WTC11 (cell line): ENCODE measurements at regions not wholly inside any gene's neighbourhood (a gene's known extent, or its start where the extent isn't known, plus 50 kb on each side); places are given as distances from the start of the nearest gene placed in this dataset.

Experiments used
- ATAC-seq: fragments of 200-7000 bp; cut with Tn5 transposase; 2 replicates; pipeline ENCODE4 v1.10.0; 2021; ENCODE audit warnings: mild to moderate bottlenecking, moderate library complexity
- CTCF ChIA-PET: fragments of 300-600 bp; sonication (Branson Sonifier 250); formaldehyde crosslinking; loops from one replicate; lab custom pipeline; 2021; ENCODE audit warnings: antibody characterized with exemption; lab: Charles Lee
- POLR2A ChIA-PET: fragments of 350-600 bp; sonication (Branson Sonifier 250); formaldehyde crosslinking; loops from one replicate; lab custom pipeline; 2021; ENCODE audit warnings: antibody characterized with exemption; lab: Charles Lee
- DNase-seq: peaks from one replicate; pipeline ENCODE4 v3.0.0; 2021; ENCODE audit warnings: low spot score
- H3K27ac Mint-ChIP-seq: 2 replicates; pipeline ENCODE4 v1.8.0; 2021; ENCODE audit warnings: mixed read lengths
- H3K27me3 Mint-ChIP-seq: 2 replicates; pipeline ENCODE4 v1.8.0; 2021; ENCODE audit warnings: low read depth, mild to moderate bottlenecking, moderate library complexity, mixed read lengths
- H3K36me3 Mint-ChIP-seq: 2 replicates; pipeline ENCODE4 v1.8.0; 2021; ENCODE audit warnings: mixed read lengths
- H3K4me1 Mint-ChIP-seq: 2 replicates; pipeline ENCODE4 v1.8.0; 2022; ENCODE audit warnings: mixed read lengths
- H3K4me3 Mint-ChIP-seq: 2 replicates; pipeline ENCODE4 v1.8.0; 2021; ENCODE audit warnings: mild to moderate bottlenecking, moderate library complexity, mixed read lengths
- H3K9me3 Mint-ChIP-seq: 2 replicates; pipeline ENCODE4 v1.8.0; 2021; ENCODE audit warnings: mixed read lengths
- AFF4 ChIP-seq: sonication (generic); formaldehyde crosslinking; IDR thresholded peaks from 2 replicates; pipeline ENCODE4 v1.8.1; 2023; ENCODE audit warnings: mild to moderate bottlenecking, missing genetic modification reagents, borderline replicate concordance
- CDX4 ChIP-seq: fragments of 250-450 bp; sonication (Bioruptor Pico); IDR thresholded peaks from 2 replicates; pipeline ENCODE4 v1.9.0; 2021; ENCODE audit warnings: moderate library complexity, mild to moderate bottlenecking, inconsistent platforms, borderline replicate concordance
- CTCF ChIP-seq: fragments of 200-600 bp; IDR thresholded peaks from 2 replicates; pipeline ENCODE4 v1.8.0; 2022; ENCODE audit warnings: antibody characterized with exemption
- EMX1 ChIP-seq: fragments of 250-450 bp; sonication (Bioruptor Pico); IDR thresholded peaks from 2 replicates; pipeline ENCODE4 v1.8.0; 2021; ENCODE audit warnings: mild to moderate bottlenecking
- ETV6 ChIP-seq: sonication (generic); formaldehyde crosslinking; IDR thresholded peaks from 2 replicates; pipeline ENCODE4 v1.8.1; 2022; ENCODE audit warnings: mild to moderate bottlenecking, missing genetic modification reagents
- HMGA2 ChIP-seq: fragments of 250-450 bp; sonication (Bioruptor Pico); IDR thresholded peaks from 2 replicates; pipeline ENCODE4 v1.4.0; 2021; ENCODE audit warnings: mild to moderate bottlenecking, moderate library complexity
- HMGXB4 ChIP-seq: sonication (generic); formaldehyde crosslinking; IDR thresholded peaks from 2 replicates; pipeline ENCODE4 v1.8.1; 2023; ENCODE audit warnings: mild to moderate bottlenecking, moderate library complexity, missing genetic modification reagents
- JAZF1 ChIP-seq: fragments of 250-450 bp; sonication (Bioruptor Pico); IDR thresholded peaks from 2 replicates; pipeline ENCODE4 v1.9.0; 2021; ENCODE audit warnings: moderate library complexity, mild to moderate bottlenecking, inconsistent platforms
- KAT7 ChIP-seq: sonication (generic); formaldehyde crosslinking; IDR thresholded peaks from 2 replicates; pipeline ENCODE4 v1.8.1; 2023; ENCODE audit warnings: missing genetic modification reagents, mild to moderate bottlenecking, borderline replicate concordance
- MYBL2 ChIP-seq: sonication (generic); formaldehyde crosslinking; IDR thresholded peaks from 2 replicates; pipeline ENCODE4 v1.8.1; 2023; ENCODE audit warnings: mild to moderate bottlenecking, moderate library complexity, missing genetic modification reagents
- NFATC4 ChIP-seq: fragments of 250-450 bp; sonication (Bioruptor Pico); IDR thresholded peaks from 2 replicates; pipeline ENCODE4 v1.9.0; 2021; ENCODE audit warnings: mild to moderate bottlenecking
- NFE2L1 ChIP-seq: sonication (generic); formaldehyde crosslinking; IDR thresholded peaks from 2 replicates; pipeline ENCODE4 v1.8.1; 2023; ENCODE audit warnings: missing genetic modification reagents
- NR2C2 ChIP-seq: sonication (generic); formaldehyde crosslinking; IDR thresholded peaks from 2 replicates; pipeline ENCODE4 v1.8.0; 2022; ENCODE audit warnings: mild to moderate bottlenecking, missing genetic modification reagents
- PRDM15 ChIP-seq: sonication (generic); formaldehyde crosslinking; IDR thresholded peaks from 2 replicates; pipeline ENCODE4 v1.8.0; 2022; ENCODE audit warnings: missing genetic modification reagents
- SMAD3 ChIP-seq: sonication (generic); formaldehyde crosslinking; IDR thresholded peaks from 2 replicates; pipeline ENCODE4 v1.8.0; 2022; ENCODE audit warnings: missing genetic modification reagents, mild to moderate bottlenecking, borderline replicate concordance
- STAT6 ChIP-seq: sonication (generic); formaldehyde crosslinking; conservative IDR thresholded peaks from 2 replicates; pipeline ENCODE4 v1.8.1; 2023; ENCODE audit warnings: mild to moderate bottlenecking, low read depth, missing genetic modification reagents, moderate library complexity
- ZNF396 ChIP-seq: fragments of 250-450 bp; sonication (Bioruptor Pico); IDR thresholded peaks from 2 replicates; pipeline ENCODE4 v1.8.0; 2021; ENCODE audit warnings: mild to moderate bottlenecking, moderate library complexity, borderline replicate concordance

DNA sequence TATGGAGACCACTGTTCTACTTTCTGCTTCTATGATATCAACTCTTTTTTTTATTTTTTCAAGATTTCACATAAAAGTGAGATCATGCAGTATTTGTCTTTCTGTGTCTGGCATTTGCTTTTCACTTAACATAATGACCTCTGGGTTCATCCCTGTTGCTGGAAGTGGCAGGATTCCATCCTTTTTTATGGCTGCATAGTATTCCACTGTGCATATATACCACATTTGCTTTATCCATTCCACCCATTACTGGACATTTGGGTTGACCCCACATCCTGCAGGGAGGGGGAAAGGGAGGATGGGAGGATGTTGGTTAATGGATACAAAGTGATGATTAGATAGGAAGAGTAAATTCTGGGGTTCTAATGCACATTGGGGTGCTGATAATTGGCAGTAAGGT lies 80.3 kb upstream of the NPTX2 start:
- ATAC-seq (no peak), DNase-seq (no peak)
- no peak for TF ChIP-seq NR2C2 (CRISPR knock-in tag)
- no peak for TF ChIP-seq JAZF1 (CRISPR knock-in tag)
- TF ChIP-seq HMGXB4 (CRISPR knock-in tag): no peak
- no peak for TF ChIP-seq MYBL2 (CRISPR knock-in tag)
- no peak for TF ChIP-seq NFE2L1 (CRISPR knock-in tag)
- TF ChIP-seq SMAD3 (CRISPR knock-in tag): no peak
- TF ChIP-seq CDX4: no peak
- TF ChIP-seq ETV6 (CRISPR knock-in tag): no peak
- no peak for TF ChIP-seq CTCF
- no peak for TF ChIP-seq HMGA2 (CRISPR knock-in tag)
- TF ChIP-seq NFATC4 (CRISPR knock-in tag): no peak
- TF ChIP-seq KAT7: no peak
- no peak for TF ChIP-seq AFF4 (CRISPR knock-in tag)
- no peak for TF ChIP-seq STAT6 (CRISPR knock-in tag)
- TF ChIP-seq EMX1 (CRISPR knock-in tag): no peak
- no peak for TF ChIP-seq ZNF396 (CRISPR knock-in tag)
- no peak for TF ChIP-seq PRDM15 (CRISPR knock-in tag)
- no peak overlapping the region for H3K27ac Mint-ChIP-seq
- no peaks in the 10 kb centered on the region for H3K4me1 Mint-ChIP-seq
- CTCF ChIA-PET: no interaction called here
- no peaks in the 10 kb centered on the region; the same call in 1 of the 2 replicates for H3K27me3 Mint-ChIP-seq
- POLR2A ChIA-PET: no interaction called here
- peaks cover 20% of the 10 kb centered on the region for H3K9me3 Mint-ChIP-seq
- H3K4me3 Mint-ChIP-seq: no peak overlapping the region
- H3K36me3 Mint-ChIP-seq: no peaks in the 10 kb centered on the region; the same call in 1 of the 2 replicates
